ENCODE measurements at regions not wholly inside any gene's neighbourhood (a gene's known extent, or its start where the extent isn't known, plus 50 kb on each side); places are given as distances from the start of the nearest gene placed in this dataset.

GRCh38 chr4:63904201-63904600, 505.0 kb downstream of the TECRL start:
- Histone ChIP-seq H3K4me1 (ENCODE audit: insufficient read depth, low read length) (no peaks in the 10 kb centered on the region), H3K9me3 (ENCODE audit: control insufficient read depth in 1 of 2, insufficient read depth in 1 of 2, low read length in 2 of 2) (peaks cover 0 to 5% of the 10 kb centered on the region in 2 experiments), H3K27ac (ENCODE audit: low read depth in 1 of 2, low read length in 2 of 2) (no peak overlapping the region), H3K27me3 (ENCODE audit: control insufficient read depth in 1 of 2, insufficient read depth in 2 of 2, low read length in 2 of 2) (no peaks in the 10 kb centered on the region), H3K4me3 (ENCODE audit: low read length) (no peak overlapping the region), H3K36me3 (ENCODE audit: insufficient read depth, low read length) (no peaks in the 10 kb centered on the region)
- Mint-ChIP-seq H3K9me3 (peaks cover 7% of the 10 kb centered on the region), H3K4me3 (no peak overlapping the region), H3K27ac (no peak overlapping the region), H3K27me3 (no peaks in the 10 kb centered on the region), H3K4me1 (ENCODE audit: low read depth) (no peaks in the 10 kb centered on the region), H3K36me3 (ENCODE audit: low read depth) (no peaks in the 10 kb centered on the region)
- DNase-seq (no peak), ATAC-seq (ENCODE audit: poor library complexity) (no peak)
- intact Hi-C loops (cut with DNase I, micrococcal nuclease) = no loop called here
- CTCF ChIA-PET = interaction anchor here (0.8 kb wide), 1 partner anchor 32 kb away, joined by 3 read pairs; no protein-coding TSS in a partner anchor
- TF ChIP-seq, protein P1, sequence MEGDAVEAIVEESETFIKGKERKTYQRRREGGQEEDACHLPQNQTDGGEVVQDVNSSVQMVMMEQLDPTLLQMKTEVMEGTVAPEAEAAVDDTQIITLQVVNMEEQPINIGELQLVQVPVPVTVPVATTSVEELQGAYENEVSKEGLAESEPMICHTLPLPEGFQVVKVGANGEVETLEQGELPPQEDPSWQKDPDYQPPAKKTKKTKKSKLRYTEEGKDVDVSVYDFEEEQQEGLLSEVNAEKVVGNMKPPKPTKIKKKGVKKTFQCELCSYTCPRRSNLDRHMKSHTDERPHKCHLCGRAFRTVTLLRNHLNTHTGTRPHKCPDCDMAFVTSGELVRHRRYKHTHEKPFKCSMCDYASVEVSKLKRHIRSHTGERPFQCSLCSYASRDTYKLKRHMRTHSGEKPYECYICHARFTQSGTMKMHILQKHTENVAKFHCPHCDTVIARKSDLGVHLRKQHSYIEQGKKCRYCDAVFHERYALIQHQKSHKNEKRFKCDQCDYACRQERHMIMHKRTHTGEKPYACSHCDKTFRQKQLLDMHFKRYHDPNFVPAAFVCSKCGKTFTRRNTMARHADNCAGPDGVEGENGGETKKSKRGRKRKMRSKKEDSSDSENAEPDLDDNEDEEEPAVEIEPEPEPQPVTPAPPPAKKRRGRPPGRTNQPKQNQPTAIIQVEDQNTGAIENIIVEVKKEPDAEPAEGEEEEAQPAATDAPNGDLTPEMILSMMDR (IDR thresholded peaks at IDR 0.05) = no peak
- POLR2A ChIA-PET = no interaction called here

DNA sequence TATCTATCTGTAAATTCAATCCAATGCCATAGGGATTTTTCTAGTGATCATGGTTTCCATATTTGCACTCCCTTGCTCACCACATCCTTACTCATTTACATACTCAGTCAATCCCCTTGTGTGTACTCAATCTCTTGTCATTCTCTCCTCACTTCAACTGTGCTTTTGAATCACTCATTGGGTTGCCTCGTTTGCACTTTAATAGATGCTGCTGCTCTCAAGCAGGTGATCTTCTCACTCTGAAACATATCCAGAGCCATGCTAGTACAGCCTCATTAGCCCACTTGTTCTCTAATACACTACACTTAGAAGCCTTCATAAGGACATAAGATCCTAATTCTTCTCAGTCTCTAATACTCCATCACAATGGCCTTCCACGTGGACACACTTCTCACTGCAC, 507.9 kb downstream of the TECRL start:
- H3K27me3 ChIP-seq (ENCODE audit: control insufficient read depth in 1 of 2, insufficient read depth in 2 of 2, low read length in 2 of 2) = no peaks in the 10 kb centered on the region
- peaks cover 9% of the 10 kb centered on the region for H3K9me3 Mint-ChIP-seq
- H3K36me3 ChIP-seq (ENCODE audit: insufficient read depth, low read length) = no peaks in the 10 kb centered on the region
- no peaks in the 10 kb centered on the region for H3K4me1 ChIP-seq (ENCODE audit: insufficient read depth, low read length)
- H3K27me3 Mint-ChIP-seq = no peaks in the 10 kb centered on the region
- intact Hi-C loops (cut with DNase I, micrococcal nuclease) = no loop called here
- ATAC-seq (ENCODE audit: poor library complexity) (no peak), DNase-seq (no peak)
- ChIA-PET CTCF (no interaction called here), POLR2A (no interaction called here)
- TF ChIP-seq, protein P1 (IDR thresholded peaks at IDR 0.05) = no peak
- no peaks in the 10 kb centered on the region for H3K36me3 Mint-ChIP-seq (ENCODE audit: low read depth)
- H3K9me3 ChIP-seq (ENCODE audit: control insufficient read depth in 1 of 2, insufficient read depth in 1 of 2, low read length in 2 of 2) = peaks cover 0 to 5% of the 10 kb centered on the region in 2 experiments
- no peak overlapping the region for H3K4me3 ChIP-seq (ENCODE audit: low read length)
- H3K27ac Mint-ChIP-seq = no peak overlapping the region
- H3K27ac ChIP-seq (ENCODE audit: low read depth in 1 of 2, low read length in 2 of 2) = no peak overlapping the region
- H3K4me1 Mint-ChIP-seq (ENCODE audit: low read depth) = no peaks in the 10 kb centered on the region
- no peak overlapping the region for H3K4me3 Mint-ChIP-seq

DNA sequence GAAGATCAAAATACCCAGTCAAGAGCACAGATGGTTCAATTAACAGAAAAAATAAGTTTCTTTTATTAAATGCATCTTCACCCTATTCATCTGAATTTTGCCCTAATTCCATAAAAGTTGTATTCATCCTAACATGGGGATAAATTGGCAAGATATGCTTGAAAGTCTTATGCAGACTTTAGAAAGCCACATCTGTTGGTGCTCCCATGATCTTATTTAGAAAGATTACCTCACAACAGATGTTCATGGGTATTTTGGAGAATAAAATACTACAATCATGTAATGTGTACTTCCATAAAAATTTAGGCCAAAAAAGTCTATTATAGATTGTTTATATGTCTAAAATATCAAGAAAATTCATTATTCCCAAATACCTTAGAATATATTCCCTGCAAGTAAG, 510.3 kb downstream of the TECRL start:
- Mint-ChIP-seq H3K4me1 (ENCODE audit: low read depth) (no peaks in the 10 kb centered on the region), H3K36me3 (ENCODE audit: low read depth) (no peaks in the 10 kb centered on the region), H3K27ac (no peak overlapping the region), H3K27me3 (no peaks in the 10 kb centered on the region), H3K9me3 (peaks cover 9% of the 10 kb centered on the region), H3K4me3 (no peak overlapping the region)
- POLR2A ChIA-PET = no interaction called here
- H3K36me3 ChIP-seq (ENCODE audit: insufficient read depth, low read length) = no peaks in the 10 kb centered on the region
- ATAC-seq (ENCODE audit: poor library complexity) (no peak), DNase-seq (no peak)
- TF ChIP-seq, protein P1 (IDR thresholded peaks at IDR 0.05) = no peak
- no peaks in the 10 kb centered on the region for H3K4me1 ChIP-seq (ENCODE audit: insufficient read depth, low read length)
- H3K9me3 ChIP-seq (ENCODE audit: control insufficient read depth in 1 of 2, insufficient read depth in 1 of 2, low read length in 2 of 2) = peaks cover 0 to 5% of the 10 kb centered on the region in 2 experiments
- intact Hi-C loops (cut with DNase I, micrococcal nuclease) = no loop called here
- H3K27ac ChIP-seq (ENCODE audit: low read depth in 1 of 2, low read length in 2 of 2) = no peak overlapping the region
- no peak overlapping the region for H3K4me3 ChIP-seq (ENCODE audit: low read length)
- H3K27me3 ChIP-seq (ENCODE audit: control insufficient read depth in 1 of 2, insufficient read depth in 2 of 2, low read length in 2 of 2) = no peaks in the 10 kb centered on the region
- CTCF ChIA-PET = no interaction called here

Data from CD4-positive, alpha-beta T cell (primary cell).